ENCODE measurements at regions not wholly inside any gene's neighbourhood (a gene's known extent, or its start where the extent isn't known, plus 50 kb on each side); places are given as distances from the start of the nearest gene placed in this dataset.

DNA sequence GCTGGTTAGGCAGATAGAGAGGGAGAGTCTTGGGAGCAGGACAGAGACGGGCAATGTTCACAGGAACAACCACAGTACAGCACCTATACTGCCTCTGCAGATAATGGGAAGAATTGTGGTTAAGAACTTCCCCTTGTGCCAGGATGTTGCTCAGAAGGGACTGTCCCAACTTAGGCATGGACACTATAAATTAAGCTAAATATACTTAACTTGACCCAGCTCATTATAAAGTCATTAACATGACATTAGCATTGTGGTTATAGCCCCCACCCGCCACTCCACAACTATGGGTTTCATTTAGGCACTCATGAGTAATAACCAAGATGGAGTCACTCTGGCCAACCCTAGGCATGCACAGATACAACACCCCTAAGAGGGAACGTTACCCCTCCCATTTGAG lies 310.9 kb upstream of the NRG3 start:
- TF ChIP-seq, protein P1, sequence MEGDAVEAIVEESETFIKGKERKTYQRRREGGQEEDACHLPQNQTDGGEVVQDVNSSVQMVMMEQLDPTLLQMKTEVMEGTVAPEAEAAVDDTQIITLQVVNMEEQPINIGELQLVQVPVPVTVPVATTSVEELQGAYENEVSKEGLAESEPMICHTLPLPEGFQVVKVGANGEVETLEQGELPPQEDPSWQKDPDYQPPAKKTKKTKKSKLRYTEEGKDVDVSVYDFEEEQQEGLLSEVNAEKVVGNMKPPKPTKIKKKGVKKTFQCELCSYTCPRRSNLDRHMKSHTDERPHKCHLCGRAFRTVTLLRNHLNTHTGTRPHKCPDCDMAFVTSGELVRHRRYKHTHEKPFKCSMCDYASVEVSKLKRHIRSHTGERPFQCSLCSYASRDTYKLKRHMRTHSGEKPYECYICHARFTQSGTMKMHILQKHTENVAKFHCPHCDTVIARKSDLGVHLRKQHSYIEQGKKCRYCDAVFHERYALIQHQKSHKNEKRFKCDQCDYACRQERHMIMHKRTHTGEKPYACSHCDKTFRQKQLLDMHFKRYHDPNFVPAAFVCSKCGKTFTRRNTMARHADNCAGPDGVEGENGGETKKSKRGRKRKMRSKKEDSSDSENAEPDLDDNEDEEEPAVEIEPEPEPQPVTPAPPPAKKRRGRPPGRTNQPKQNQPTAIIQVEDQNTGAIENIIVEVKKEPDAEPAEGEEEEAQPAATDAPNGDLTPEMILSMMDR (conservative IDR thresholded peaks at IDR 0.05 in 1 of 2, IDR thresholded peaks at IDR 0.05 in 1 of 2; ENCODE audit: low read depth in 1 of 2, low read length in 2 of 2) = no peak
- TF ChIP-seq EZH2 (IDR thresholded peaks at IDR 0.05; ENCODE audit: low read length, missing control alignments) = no peak

Measured in fibroblast of lung (primary cell).